GM12874 (cell line): ENCODE measurements at regions not wholly inside any gene's neighbourhood (a gene's known extent, or its start where the extent isn't known, plus 50 kb on each side); places are given as distances from the start of the nearest gene placed in this dataset.

Experiments used
- CTCF ChIP-seq: IDR thresholded peaks from 2 replicates; pipeline ENCODE4 v1.5.1; 2011; ENCODE audit warnings: low read depth, mild to moderate bottlenecking, control low read depth, low read length, moderate library complexity; ENCODE audit not compliant: insufficient read depth

GRCh38 chr1:60583696-60584095 lies 498.7 kb upstream of the NFIA start:
- TF ChIP-seq CTCF: no peak

- no peak for TF ChIP-seq CTCF
These were observed 500.7 kb upstream of the NFIA start for GRCh38 chr1:60581455-60582220.

- no peak for TF ChIP-seq CTCF
These were observed 503.5 kb upstream of the C1orf87 start for GRCh38 chr1:60577029-60577428.

GRCh38 chr1:60575326-60575977 lies 501.9 kb upstream of the C1orf87 start:
- no peak for TF ChIP-seq CTCF

- TF ChIP-seq CTCF: no peak
These were observed 500.3 kb upstream of the C1orf87 start for GRCh38 chr1:60573726-60574409.

- TF ChIP-seq CTCF: no peak
These were observed 499.6 kb upstream of the C1orf87 start for GRCh38 chr1:60573121-60573520.

GRCh38 chr1:60572378-60572777 lies 498.8 kb upstream of the C1orf87 start:
- no peak for TF ChIP-seq CTCF
